GM21723 (cell line): ENCODE measurements at regions not wholly inside any gene's neighbourhood (a gene's known extent, or its start where the extent isn't known, plus 50 kb on each side); places are given as distances from the start of the nearest gene placed in this dataset.
"Not testable (repeated sequence)": the region's sequence is repeated elsewhere in the genome, so short reads cannot be mapped to it uniquely, and the experiment has no call there.

Experiments used
- ATAC-seq: cut with Tn5 transposase; IDR thresholded peaks from one replicate; pipeline ENCODE4 v1.9.1; 2021; ENCODE audit warnings: mild to moderate bottlenecking, moderate library complexity; ENCODE audit not compliant: unreplicated experiment

DNA sequence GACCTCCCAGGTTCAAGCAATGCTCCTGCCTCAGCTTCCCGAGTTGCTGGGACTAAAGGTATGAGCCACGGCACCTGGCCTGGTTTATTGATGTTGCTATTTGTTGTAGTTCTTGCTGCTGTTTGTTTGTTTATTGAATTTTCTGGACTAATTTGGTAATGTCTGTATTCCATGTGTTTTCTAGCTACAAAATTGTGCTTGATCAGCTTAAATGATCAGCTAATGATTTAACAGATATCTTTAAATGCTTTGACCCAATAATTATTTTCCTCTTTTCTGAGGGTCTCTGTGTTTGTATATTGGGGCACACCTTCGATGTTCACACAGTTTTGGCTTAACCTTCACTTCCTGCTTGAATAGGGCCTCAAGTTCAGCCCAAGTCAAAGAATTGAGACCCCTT is 488.1 kb upstream of the HTR2C start:
- no peak for ATAC-seq

DNA sequence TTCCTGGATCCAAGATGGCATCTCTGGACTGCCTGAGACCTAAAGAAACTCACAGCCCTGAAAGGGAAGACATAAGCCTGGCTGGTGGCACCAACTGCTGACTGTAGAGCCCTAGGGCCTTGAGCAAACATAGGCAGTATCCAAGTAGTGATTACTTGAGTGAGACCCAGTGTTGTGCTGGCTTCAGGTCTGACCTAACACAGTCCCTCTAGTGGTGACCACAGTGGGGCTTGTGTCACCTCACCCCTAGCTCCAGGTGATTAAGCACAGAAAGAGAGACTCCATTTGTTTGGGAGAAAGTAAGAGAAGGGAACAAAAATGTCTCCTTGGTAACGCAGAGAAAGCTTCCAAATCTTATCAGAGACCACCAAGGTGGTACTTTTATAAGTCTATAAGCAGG is 496.3 kb upstream of the HTR2C start:
- no peak for ATAC-seq

DNA sequence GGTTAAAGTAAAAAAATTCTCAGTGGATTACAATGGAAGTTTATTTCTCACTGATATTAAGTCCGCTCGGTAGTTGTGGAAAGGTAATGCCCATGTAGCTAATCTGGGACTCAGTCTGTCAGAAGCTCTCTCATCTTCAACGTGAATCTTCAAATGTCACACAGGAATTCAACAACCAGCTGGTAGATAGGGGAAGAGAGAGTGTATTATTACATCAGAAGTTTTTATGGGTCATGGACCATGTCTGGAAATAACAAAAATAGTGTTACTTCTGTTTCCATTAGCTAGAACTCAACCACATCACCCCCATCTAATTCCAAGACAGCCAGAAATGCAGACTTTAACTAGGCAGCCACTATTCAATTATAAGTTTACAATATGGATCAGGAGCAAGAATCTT is 506.1 kb upstream of the HTR2C start:
- no peak for ATAC-seq

DNA sequence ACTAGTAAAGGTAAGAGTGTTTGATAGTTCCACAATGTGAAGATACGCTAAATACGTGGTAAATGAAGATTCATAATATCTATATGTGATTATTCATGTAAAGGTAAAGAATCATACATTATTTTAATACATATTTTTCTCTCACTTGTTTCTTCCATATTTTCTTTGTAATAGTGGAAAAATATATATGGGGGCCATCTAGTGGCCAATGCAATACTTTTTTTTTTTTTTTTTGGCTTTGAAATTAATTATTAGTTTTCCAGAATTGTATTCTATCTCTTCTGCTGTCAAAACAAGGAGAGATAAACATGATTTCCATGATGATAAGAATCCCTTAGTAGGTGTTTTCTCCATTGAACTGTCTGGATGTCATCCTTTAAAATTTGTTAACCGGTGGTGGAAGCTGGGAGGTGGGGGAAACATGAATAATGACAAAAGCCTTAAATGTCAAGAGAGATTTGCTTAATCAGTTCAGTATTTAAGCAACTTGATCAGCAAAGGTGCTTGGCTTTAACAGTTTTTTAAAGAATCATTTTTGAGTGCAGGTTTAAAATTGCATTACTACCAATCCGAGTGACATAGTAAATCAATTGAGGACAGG is 508.7 kb upstream of the HTR2C start:
- ATAC-seq: no peak

DNA sequence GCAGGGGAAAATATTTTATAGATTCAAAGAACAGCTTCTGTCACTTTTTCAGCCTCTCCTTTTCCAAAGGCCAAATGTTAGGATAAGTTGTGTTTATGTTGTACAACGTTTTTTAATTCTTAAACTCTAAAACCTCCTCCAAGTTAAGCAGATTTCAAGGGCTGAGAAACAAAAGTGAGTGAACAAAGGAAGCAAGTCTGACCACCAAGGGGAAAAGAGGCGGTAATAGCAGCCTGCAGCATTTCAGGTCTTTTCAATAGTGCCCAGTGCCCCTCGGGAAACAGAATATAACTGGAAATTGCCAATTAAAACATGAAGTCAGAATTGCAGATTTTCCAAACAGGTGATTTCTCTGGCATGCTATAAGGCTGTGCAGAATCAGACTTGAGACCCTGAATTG is 510.0 kb upstream of the HTR2C start:
- no peak for ATAC-seq

DNA sequence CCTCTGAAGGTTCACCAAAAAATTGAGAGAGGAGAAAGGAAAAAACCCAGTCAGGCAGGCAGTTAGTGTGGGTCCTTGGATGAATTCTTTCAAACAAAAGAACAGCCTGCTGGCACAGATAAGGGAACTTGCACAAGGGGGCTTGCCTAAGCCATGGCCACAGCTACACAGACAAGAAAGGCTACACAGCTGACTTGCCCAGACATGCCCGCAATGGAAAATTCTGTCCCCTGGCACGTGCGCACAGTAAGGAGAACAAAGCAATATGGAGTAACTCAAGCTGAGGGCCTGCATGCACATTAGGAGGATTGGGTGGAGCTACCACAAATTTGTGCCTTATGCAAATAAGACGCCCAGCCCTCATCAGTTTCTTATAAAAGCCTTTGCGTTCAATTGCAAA is 512.5 kb upstream of the HTR2C start:
- no peak for ATAC-seq

DNA sequence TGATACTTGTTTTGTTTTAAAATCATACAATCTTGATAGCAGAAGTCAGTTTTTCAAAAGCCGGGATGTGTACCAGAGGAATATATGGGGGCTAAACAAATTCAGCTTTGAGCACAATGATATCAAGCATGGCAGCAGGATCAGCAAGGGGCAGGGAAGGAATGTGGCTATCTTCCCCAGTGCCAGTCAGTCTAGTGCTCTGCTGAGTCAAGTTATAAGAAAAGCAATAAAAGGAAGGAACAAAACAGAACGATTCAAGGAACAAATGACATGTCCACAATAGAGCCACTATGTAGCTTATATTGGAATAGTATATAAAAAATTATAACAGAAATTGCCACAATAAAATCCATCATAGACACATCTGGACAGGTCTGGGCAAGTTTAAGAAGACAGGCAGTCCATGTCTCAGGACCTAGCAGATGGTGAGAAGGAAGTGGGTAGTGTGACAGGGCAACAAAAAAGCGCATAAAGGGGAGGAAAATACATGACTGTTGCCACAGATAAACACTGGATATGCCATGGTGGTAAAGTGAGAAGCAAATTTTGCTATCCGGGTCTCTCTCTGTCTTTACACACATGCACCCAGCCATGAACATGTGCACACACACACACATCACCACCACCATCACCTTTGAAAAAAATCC is 518.2 kb upstream of the HTR2C start:
- ATAC-seq: no peak

DNA sequence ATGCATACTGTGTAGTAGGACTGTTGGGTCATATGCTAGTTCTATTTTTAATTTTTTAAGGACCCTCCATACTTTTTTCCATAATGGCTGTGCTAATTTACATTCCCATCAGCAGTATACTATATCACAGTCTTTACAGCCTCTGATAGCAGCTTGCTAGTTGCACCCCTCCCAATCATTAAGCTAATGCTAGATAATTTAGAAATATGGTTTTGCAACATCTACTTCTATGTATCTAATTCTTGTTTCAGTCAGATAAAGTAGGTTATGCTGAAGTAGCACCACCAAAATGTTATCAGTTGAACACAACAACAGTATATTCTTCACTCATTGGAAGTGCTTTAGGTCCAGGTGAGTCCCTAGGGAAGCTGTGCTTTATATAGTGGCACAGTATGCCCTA is 522.7 kb upstream of the HTR2C start:
- ATAC-seq: no peak

DNA sequence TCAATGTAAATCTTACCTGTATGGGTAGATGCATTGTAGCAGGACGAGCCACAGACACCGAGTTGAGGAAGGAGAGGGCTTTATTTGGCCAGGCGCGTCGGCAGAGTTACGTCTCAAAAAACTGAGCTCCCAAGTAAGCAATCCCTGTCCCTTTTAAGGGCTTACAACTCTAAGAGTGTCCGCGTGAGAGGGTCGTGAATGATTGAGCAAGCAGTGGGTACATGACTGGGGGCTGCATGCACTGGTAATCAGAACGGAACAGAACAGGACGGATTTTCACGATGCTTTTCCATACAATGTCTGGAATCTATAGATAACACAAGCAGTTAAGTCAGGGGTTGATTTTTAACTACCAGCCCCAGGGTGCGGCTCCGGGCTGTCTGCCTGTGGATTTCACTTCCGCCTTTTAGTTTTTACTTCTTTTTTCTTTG is 524.9 kb upstream of the HTR2C start:
- ATAC-seq: no peak

DNA sequence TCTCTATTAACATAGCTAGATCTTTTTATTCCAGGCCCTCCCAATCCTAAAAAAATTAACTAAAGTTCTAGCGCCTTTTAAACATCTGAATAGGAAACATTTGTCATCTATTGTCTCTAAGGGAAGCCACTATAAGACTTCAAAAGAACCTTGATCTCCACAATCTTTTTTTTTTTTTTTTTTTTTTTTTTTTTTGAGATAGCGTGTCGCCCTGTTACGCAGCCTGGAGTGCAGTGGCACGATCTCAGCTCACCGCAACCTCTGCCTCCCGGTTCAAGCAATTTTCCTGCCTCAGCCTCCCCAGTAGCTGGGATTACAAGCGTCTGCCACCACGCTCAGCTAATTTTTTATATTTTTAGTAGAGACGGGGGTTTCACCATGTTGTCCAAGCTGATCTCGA is 526.5 kb upstream of the HTR2C start:
- not testable (repeated sequence) for ATAC-seq

DNA sequence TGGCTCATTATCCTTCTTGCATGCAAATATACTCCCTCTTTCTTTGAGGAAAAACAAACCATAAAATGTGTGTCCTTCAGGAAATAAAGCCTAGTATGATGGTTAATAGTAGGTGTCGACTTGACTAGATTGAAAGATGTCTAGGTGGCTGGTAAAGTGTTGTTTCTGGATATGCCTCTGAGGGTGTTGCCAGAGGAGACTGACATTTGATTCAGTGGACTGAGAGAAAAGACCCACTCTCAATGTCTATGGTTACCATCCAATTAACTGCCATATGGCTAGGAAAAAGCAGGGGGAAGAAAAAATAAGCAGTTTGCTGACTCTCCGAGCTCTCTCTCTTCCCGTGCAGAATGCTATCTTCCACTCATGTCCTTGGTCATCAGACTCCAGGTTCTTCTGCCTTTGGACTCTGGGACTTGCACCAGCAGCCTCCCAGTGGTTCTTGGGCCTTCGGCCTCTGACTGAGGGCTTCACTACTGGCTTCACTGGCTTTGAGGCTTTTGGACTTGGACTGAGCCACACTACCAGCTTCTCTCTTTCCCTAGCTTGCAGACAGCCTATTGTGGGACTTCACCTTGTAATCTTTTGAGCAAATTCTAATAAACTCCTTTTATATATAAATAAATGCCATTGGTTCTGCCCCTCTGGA is 532.1 kb upstream of the HTR2C start:
- ATAC-seq: no peak

DNA sequence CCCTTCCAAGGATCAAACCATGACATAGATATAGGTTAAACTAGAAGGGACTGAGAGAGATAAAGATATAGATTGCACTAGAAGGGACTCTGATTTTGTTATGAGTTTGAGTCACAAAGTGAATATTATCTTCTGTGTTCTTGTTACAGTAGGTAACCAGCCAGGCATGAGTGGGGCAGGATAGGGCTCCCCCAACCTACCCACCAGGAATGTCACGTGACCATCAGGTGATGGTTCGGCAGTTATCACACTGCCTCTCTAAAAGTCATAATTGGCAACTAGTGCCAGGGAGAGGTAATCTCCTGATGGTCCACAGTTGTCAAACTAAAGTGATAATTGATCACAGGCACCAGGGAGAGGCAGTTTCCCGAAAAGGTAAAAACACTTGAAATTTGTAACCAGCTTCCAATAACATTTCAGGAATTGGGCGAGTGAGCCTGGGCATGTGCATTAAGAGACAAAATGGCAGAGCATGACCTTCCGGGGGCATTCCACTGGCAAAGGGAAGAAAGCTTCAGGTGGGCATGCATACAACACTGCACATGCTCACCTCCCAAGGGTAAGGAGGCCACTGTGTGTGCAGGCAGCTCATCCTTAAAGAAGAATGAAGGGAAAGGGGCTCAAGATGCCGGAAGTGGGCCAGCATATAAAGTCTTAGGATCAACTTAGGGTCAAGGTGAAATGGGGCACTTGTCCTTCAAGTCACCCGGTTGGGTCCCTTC is 533.6 kb upstream of the HTR2C start:
- no peak for ATAC-seq

DNA sequence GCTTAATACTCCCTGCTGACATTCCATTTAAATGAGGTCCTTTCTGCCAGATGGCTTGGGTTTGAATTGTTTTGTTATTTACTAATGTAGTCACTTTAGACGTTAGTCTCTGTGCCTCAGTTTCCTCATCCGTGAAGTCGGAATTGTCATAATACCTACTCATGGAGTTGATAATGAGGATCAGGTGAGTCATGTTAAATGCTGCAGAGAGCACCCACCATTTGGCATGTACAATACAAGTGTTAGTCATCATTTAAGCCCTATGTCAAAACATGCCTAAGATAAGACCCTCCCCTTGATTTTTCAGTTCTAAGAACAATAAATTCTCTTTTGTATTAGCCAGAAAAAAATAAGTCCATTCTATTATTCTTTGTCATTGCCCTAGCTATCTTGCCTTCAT is 534.8 kb upstream of the HTR2C start:
- no peak for ATAC-seq

DNA sequence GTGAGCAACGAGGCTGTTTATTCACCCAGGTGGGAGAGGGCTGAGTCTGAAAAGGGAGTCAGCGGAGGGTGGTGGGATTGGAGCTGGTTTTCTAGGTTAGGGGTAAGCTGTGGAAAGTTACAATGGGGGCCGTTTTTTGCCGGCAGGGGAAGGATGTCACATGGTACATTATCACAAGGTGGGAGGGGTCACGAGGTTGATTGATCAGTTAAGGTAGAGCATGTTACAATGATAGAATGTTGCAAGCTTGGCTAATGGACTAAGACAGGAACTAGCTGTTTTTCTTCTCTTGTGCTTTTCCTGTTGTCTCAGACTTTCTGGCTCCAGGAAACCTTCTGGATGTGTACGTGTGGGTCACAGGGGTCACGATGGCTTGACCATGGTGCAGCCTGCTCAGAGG is 536.3 kb upstream of the HTR2C start:
- no peak for ATAC-seq

DNA sequence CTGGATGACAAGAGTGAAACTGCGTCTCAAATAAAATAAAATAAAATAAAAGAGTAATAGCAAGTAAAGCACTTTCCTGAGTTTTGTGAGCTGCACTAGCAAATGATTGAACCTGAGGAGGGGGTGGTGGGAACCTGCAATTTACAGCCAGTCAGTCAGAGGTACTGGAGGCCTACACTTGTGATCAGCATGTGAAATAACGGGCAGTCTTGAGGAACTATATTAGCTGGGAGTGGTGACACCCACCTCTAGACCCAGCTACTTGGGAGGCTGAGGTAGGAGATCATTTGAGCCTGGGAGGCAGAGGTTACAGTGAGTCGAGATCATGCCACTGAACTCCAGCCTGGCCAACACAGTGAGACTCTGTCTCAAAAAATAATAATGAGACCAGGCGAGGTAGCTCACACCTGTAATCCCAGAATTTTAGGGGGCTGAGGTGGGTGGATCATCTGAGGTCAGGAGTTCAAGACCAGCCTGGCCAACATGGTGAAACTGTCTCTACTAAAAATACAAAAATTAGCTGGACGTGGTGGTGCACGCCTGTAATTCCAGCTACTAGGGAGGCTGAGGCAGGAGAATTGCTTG is 537.1 kb upstream of the HTR2C start:
- ATAC-seq: no peak

DNA sequence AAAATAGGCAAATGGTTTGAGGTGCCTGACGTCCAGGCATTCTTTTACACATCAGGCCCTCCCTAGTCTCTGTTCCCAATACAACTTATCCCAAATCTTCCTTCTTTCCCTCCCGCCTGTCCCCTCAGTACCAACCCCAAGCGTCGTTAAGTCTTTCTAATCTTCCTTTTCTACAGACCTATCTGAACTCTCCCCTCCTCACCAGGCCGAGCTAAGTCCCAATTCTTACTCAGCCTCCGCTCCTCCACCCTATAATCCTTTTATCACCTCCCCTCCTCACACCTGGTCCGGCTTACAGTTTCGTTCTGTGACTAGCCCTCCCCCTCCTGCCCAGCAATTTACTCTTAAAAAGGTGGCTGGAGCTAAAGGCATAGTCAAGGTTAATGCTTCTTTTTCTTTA is 542.4 kb upstream of the HTR2C start:
- ATAC-seq: not testable (repeated sequence)

DNA sequence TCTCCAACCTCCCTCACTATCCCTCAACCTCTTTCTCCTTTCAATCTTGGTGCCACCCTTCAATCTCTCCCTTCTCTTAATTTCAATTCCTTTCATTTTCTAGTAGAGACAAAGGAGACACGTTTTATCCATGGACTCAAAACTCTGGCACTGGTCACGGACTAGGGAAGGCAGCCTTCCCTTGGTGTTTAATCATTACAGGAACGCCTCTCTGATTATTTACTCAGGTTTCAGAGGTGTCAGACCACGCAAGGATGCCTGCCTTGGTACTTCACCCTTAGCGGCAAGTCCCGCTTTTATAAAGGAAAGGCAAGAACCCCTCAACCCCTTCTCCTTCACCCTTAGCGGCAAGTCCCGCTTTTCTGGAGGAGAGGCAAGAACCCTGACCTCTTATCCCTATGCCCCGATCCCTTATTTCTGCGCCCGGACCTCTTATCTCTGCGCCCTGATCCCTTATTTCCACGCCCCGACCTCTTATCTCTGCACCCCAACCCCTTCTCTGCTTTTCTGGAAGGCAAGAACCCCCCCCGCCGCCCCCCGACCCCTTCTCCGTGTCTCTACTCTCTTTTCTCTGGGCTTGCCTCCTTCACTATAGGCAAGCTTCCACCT is 543.1 kb upstream of the HTR2C start:
- not testable (repeated sequence) for ATAC-seq

DNA sequence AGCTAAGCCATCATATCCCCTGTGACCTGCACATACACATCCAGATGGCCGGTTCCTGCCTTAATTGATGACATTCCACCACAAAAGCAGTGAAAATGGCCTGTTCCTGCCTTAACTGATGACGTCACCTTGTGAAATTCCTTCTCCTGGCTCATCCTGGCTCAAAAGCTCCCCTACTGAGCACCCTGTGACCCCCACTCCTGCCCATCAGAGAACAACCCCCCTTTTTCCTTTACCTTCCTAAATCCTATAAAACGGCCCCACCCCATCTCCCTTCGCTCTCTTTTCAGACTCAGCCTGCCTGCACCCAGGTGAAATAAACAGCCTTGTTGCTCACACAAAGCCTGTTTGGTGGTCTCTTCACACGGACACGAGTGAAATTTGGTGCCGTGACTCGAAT is 543.8 kb upstream of the HTR2C start:
- not testable (repeated sequence) for ATAC-seq

DNA sequence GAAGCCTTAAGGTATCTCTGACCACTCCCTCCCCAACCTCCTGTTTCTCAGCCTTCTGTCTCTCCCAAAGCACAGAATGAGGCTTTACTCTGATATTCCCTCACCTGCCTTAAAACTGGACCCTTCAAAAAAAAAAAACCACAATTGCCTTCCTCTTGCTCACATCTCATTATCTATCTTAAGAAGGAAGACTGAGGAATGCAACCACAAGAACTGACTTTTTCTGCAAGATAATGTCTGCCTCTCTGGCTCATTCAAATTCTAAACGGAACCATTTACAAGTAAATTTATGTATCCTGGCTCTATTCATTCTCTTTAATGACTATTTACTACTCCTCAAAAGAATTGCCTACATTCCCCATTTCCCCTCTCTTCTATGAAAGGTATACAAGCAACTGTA is 545.5 kb upstream of the HTR2C start:
- no peak for ATAC-seq

DNA sequence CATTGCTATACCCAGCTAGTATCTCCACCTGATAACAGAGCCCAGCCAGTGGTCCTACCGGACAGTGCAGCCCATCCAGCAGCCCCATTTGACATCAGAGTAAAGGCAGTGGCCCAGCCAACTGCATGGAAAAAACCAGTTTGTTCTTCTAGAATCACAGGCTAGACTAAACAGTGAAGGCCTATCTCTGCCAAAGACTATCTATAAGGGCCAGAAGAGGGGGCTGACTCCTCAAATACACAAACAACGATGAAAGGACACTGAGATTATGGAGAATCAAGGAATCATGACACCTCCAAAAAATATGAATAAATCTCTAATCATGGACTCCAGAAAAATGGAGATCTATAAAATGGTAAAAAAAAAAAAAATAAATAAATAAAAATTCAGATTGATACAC is 546.4 kb upstream of the HTR2C start:
- ATAC-seq: no peak
